ENCODE measurements at regions not wholly inside any gene's neighbourhood (a gene's known extent, or its start where the extent isn't known, plus 50 kb on each side); places are given as distances from the start of the nearest gene placed in this dataset.

GRCh38 chr4:124536946-124537345, 175.6 kb downstream of the ANKRD50 start:
- TF ChIP-seq POLR2A (IDR thresholded peaks at IDR 0.05), result no peak
- TF ChIP-seq CTCF (IDR thresholded peaks at IDR 0.05), result no peak

Data from esophagus squamous epithelium (tissue), 4 donors.